ENCODE measurements at regions not wholly inside any gene's neighbourhood (a gene's known extent, or its start where the extent isn't known, plus 50 kb on each side); places are given as distances from the start of the nearest gene placed in this dataset.

DNA sequence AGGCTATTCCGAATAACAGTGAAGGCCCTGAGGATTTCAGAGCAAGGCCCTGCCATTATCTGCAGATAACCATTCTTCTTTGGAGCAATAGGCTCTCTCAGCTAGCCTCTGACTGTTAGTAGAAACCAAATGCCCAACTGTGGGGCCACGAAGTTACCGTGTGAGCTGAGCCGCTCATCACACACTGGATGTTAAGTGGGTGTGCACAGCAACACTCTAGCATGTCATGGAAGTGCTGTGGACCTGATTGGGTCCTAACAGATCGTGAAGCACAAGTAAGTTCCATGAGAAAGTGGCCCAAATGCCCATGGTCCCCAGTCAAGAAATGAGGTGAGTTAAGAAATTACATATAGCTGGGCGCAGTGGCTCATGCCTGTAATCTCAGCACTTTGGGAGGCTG is 190.4 kb downstream of the ALG10 start:
- WGBS, 2 donors: 69 to 81% methylated on average over 6 of the region's 6 CpGs
- Histone ChIP-seq H3K4me3 (no peak overlapping the region), H3K36me3 (replicated peaks in 1 of 2; ENCODE audit: insufficient read depth in 1 of 2, low read depth in 2 of 2) (no peaks in the 10 kb centered on the region), H3K9me3 (no peaks in the 10 kb centered on the region), H3K27ac (no peak overlapping the region), H3K4me1 (no peaks in the 10 kb centered on the region), H3K27me3 (no peaks in the 10 kb centered on the region)
- intact Hi-C loops (cut with DNase I): no loop called here
- ATAC-seq: no peak
- DNase-seq: no peak
- TF ChIP-seq, protein P1, sequence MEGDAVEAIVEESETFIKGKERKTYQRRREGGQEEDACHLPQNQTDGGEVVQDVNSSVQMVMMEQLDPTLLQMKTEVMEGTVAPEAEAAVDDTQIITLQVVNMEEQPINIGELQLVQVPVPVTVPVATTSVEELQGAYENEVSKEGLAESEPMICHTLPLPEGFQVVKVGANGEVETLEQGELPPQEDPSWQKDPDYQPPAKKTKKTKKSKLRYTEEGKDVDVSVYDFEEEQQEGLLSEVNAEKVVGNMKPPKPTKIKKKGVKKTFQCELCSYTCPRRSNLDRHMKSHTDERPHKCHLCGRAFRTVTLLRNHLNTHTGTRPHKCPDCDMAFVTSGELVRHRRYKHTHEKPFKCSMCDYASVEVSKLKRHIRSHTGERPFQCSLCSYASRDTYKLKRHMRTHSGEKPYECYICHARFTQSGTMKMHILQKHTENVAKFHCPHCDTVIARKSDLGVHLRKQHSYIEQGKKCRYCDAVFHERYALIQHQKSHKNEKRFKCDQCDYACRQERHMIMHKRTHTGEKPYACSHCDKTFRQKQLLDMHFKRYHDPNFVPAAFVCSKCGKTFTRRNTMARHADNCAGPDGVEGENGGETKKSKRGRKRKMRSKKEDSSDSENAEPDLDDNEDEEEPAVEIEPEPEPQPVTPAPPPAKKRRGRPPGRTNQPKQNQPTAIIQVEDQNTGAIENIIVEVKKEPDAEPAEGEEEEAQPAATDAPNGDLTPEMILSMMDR (IDR thresholded peaks at IDR 0.05): no peak
- no peak for TF ChIP-seq POLR2A (IDR thresholded peaks at IDR 0.05)

DNA sequence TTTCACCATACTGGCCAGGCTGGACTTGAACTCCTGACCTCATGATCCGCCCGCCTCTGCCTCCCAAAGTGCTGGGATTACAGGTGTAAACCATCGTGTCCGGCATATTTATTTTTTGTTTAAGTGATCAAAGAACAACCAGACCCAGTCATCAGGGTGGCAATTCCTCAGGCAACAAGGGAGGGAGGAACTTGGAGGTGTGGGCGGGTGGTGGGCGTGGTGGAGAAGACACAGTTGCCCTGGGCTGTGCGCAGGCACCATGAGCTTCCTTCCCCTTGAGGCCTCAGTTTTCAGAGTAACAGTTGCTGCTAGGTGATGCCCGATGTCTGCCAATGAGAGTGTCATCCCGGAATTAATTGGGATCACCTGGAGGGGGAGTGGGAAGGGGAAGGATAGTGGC is 191.7 kb downstream of the ALG10 start:
- Histone ChIP-seq H3K27me3 (no peaks in the 10 kb centered on the region), H3K27ac (no peak overlapping the region), H3K4me3 (no peak overlapping the region), H3K36me3 (replicated peaks in 1 of 2; ENCODE audit: insufficient read depth in 1 of 2, low read depth in 2 of 2) (no peaks in the 10 kb centered on the region), H3K9me3 (no peaks in the 10 kb centered on the region), H3K4me1 (peaks cover 10% of the 10 kb centered on the region)
- intact Hi-C loops (cut with DNase I): no loop called here
- TF ChIP-seq, protein P1 (IDR thresholded peaks at IDR 0.05): no peak
- TF ChIP-seq POLR2A (IDR thresholded peaks at IDR 0.05): no peak
- DNase-seq (no peak), ATAC-seq (no peak)
- 58 to 66% methylated on average over 7 to 9 of the region's 9 CpGs for whole genome bisulfite sequencing, 2 donors

DNA sequence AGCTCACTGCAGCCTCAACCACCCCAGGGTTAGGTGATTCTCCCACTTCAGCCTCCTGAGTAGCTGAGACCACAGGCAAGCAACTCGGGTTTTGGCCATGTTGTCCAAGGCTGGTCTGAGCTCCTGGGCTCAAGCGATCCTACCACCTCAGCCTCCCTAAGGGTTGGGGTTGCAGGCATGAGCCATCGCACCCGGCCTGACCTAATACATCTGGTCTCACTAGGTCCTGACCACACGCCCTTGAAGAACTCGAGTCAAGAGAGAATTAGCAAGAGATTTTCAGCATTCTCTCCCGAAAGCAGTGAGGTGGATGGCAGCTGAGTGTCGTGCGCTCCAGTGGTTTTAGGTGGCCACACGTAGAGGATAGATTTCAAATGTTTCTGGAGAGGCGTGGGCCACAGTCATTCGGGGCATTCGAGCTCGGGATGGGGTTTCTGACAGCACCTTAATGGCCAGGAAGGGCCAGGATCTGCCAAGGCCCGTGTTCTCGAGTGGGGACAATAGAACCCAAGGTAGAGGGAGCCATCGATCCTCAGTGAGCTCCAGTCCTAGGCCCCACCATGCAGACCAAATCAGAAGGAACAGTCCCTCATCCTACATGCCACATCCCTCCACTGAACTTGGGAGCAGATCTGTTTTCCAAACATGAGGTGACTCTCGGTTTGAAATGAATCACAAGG is 193.1 kb downstream of the ALG10 start:
- 72 to 73% methylated on average over 17 to 18 of the region's 18 CpGs for WGBS, 2 donors
- no peak for DNase-seq
- Histone ChIP-seq H3K36me3 (replicated peaks in 1 of 2; ENCODE audit: insufficient read depth in 1 of 2, low read depth in 2 of 2) (no peaks in the 10 kb centered on the region), H3K9me3 (no peaks in the 10 kb centered on the region), H3K27me3 (no peaks in the 10 kb centered on the region), H3K4me3 (no peak overlapping the region), H3K27ac (no peak overlapping the region), H3K4me1 (peaks cover 12% of the 10 kb centered on the region)
- no peak for ATAC-seq
- TF ChIP-seq, protein P1 (IDR thresholded peaks at IDR 0.05): no peak
- no peak for TF ChIP-seq POLR2A (IDR thresholded peaks at IDR 0.05)
- intact Hi-C loops (cut with DNase I): no loop called here

DNA sequence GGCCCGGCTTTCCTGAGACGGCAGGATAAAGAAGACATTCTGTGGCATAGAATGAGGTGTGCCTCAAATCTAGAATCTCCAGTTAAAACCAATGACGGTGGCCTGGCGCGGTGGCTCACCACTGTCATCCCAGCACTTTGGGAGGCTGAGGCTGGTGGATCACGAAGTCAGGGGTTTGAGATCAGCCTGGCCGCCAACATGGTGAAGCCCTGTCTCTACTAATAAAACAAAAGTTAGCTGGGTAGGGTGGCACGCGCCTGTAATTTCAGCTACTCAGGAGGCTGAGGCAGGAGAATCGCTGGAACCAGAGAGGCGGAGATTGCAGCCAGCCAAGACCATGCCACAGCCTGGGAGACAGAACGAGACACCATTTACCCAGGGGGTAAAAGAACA is 193.6 kb downstream of the ALG10 start:
- TF ChIP-seq POLR2A (IDR thresholded peaks at IDR 0.05): no peak
- TF ChIP-seq, protein P1 (IDR thresholded peaks at IDR 0.05): no peak
- Histone ChIP-seq H3K27ac (no peak overlapping the region), H3K27me3 (no peaks in the 10 kb centered on the region), H3K9me3 (no peaks in the 10 kb centered on the region), H3K36me3 (replicated peaks in 1 of 2; ENCODE audit: insufficient read depth in 1 of 2, low read depth in 2 of 2) (no peaks in the 10 kb centered on the region), H3K4me1 (peaks cover 12% of the 10 kb centered on the region), H3K4me3 (no peak overlapping the region)
- 83 to 89% methylated on average over 9 to 12 of the region's 12 CpGs for WGBS, 2 donors
- no peak for ATAC-seq
- DNase-seq: no peak
- intact Hi-C loops (cut with DNase I): no loop called here

DNA sequence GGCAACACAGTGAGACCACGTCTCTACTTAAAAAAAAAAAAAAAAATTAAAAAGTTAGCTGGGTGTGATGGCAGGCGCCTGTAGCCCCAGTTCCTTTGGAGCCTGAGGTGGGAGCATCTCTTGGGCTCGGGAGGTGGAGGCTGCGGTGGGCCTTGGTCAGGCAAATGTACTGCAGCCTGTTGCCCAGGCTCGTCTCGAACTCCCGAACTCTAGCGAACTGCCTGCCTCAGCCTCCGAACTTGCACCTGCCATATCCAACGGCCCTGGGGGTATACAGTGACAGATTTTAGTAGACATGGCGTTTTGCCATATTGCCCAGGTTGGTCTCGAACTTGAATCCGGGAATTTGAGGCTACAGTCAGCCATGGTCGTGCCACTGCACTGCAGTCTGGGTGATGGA is 195.4 kb downstream of the ALG10 start:
- Histone ChIP-seq H3K36me3 (replicated peaks in 1 of 2; ENCODE audit: insufficient read depth in 1 of 2, low read depth in 2 of 2) (no peaks in the 10 kb centered on the region), H3K27me3 (no peaks in the 10 kb centered on the region), H3K4me1 (peaks cover 12% of the 10 kb centered on the region), H3K4me3 (no peak overlapping the region), H3K27ac (no peak overlapping the region), H3K9me3 (no peaks in the 10 kb centered on the region)
- intact Hi-C loops (cut with DNase I): no loop called here
- no peak for DNase-seq
- TF ChIP-seq, protein P1 (IDR thresholded peaks at IDR 0.05): no peak
- no peak for TF ChIP-seq POLR2A (IDR thresholded peaks at IDR 0.05)
- WGBS, 2 donors: 61 to 66% methylated on average over 13 to 14 of the region's 14 CpGs
- no peak for ATAC-seq

Data from body of pancreas (tissue), 4 donors.